HG02610 (cell line): ENCODE measurements at regions not wholly inside any gene's neighbourhood (a gene's known extent, or its start where the extent isn't known, plus 50 kb on each side); places are given as distances from the start of the nearest gene placed in this dataset.

Experiments used
- ATAC-seq: cut with Tn5 transposase; IDR thresholded peaks from one replicate; pipeline ENCODE4 v1.9.1; 2021; ENCODE audit warnings: mild to moderate bottlenecking, moderate library complexity; ENCODE audit not compliant: unreplicated experiment

DNA sequence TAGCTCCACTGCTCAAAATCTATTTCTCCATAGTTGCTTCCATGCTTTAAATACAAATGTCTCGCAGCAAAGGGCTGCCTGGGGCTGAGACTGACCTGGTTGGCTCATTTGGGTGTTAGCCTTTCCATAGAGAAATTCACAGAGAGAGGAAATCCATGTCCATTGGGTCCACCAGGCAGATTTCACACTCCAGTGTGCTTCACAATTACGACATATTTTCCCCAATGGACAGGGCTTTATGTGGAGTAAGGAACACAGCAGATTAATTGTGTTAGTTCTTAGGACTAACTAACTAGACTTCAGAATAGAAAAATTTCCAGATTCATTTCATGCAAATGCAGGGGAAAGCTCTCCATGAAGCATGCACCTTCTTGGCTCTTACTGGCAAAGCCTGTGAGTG is 180.7 kb downstream of the FBXO15 start:
- ATAC-seq, result no peak

DNA sequence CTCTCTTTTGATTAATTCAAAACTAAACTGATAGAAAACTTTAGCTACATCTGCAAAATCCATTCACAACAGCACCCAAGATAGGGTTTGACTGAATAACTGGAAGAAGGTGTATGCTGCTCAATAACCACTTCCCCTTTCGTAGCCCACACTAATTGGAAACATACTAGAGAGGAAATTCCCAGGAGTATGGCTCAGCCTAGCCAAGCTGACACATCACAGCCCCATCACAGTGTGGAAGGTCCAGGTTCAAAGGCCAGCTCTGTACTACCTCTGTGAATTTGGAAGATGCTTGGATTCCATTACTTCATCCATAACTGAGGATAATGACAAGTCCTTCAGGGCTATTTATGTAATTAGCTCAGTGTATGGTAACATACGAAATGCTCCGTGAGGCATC is 185.4 kb downstream of the FBXO15 start:
- peak; percentile 88 for ATAC-seq

DNA sequence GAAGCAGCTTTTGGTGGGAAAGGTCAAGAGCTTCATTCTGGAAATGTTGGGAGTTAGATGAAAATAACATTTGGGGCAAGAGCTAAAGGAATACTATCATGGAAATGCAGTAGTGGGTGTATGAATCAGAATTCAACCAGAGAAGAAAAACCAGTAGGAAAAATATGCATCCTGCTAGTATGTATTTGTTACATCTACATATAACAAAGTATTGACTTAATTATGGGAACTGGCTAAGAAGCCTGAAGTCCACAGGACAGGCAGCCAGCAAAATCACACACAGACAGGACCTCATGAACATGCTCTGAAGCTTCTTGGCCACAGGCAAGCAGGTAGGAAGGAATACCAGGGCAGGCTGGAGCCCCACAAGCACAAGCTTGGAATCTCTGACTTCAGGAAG is 185.8 kb downstream of the FBXO15 start:
- peak; percentile 7 for ATAC-seq

DNA sequence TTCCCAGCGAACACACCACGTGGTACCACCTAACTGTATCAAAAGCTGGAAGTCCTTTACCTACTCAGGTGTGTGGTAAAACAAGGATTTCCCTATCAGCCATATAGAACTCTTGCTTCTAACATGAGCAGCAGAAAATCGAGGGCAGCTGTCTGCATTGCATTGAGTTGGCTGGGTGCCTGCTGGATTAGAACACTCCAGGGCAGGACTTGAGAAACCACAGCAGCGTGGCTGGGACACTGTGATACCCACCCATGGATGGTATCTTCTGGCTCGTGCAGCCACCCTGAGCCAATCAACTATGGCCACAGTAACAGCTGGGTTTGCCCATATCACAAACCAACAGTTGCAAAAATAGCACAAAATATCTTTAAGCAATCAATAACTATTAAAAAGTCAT is 188.3 kb downstream of the FBXO15 start:
- ATAC-seq, result no peak

DNA sequence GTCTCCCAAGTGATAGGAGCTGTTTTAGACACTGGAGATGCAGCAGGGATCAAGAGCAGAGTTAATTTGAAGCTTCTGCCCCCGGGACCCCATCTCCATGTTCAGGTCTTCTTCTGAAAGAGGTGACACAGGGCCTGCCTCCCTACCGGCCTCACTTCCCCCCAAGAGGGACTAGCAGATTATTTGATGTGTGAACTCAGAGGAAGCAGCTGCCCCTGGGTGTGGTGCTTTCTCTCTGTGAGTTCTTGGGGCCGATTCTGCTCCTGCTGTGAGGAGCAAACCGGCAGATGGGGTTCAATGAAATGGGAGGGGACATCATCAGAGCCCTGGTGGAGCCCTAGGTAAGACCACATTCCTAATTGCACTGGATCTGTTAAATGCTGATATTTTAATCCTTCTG is 193.4 kb downstream of the FBXO15 start:
- ATAC-seq, result no peak

DNA sequence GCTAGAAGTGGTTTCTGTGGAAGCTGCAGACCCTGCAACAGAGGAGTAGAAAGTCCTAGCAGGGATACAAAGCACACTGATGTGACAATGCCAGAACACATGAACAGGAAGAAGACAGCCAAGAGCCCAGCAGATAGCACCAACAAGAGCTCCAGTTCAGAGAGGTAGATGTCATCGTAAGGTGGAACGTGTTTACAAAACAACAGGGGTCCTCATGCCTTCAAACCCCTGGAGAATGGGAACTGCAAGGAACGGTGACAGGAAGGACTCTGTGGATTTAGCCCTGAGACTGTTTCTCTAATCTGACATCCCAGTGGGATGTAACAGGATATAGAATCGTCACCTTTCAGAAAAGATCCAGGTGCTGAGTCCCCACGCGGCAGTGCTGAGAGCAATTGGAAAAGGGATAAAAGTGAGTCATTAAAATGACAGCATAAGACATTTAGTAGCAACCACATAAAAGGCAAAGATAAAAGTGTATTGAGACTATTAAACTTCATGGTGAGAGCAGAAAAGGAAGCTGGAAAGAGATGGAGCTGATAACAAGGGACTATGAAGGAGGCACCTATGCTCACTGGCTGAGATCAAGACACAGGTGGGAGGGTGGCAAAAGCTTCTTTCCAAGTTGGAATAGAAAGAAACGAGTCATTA is 195.2 kb downstream of the FBXO15 start:
- ATAC-seq, result no peak

DNA sequence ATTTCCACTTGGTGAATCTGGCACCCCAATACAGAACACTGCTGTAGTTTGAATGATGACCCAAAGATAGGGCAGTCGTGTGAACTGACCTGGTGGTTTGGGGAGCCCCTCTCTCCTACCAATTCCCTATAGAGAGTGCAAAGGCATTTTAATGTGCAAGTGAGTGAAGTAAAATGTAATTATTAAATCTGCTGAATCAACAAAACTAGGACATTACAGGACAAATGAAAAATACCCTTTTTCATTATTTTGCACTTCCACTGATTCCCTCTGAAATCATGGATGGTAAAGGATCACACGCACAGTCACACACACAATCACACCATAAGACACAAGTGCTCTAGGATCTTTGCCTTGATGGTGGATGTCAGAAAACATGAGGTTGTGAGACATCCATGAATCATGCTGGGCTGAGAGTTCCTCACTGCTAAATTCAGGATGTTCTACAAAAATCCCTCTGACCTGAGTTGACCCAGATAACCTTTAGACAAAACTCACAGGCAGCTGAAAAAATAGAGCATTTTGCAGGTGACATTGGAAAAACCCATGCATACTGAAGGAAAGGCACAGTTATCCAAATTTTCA is 197.4 kb downstream of the FBXO15 start:
- ATAC-seq, result no peak

DNA sequence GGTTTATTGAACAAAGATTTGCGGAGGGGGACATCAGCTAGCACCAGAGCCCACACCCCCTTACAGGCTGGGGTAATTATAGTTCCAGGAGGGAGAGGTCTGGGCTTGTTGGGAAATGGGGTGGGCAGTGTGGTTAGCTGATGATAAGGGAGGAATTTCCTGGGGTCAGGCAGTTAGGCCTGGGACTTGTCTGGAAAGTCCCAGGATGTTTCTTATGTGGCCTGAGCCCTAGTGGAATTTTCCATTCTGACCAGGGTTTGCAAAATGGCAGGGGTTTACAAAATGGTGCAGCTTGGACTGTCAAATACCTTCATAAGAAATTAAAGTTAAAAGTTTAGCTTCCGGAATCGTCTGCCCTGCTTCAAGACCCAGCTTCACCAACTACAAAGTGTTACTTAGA is 199.1 kb downstream of the FBXO15 start:
- no peak for ATAC-seq

DNA sequence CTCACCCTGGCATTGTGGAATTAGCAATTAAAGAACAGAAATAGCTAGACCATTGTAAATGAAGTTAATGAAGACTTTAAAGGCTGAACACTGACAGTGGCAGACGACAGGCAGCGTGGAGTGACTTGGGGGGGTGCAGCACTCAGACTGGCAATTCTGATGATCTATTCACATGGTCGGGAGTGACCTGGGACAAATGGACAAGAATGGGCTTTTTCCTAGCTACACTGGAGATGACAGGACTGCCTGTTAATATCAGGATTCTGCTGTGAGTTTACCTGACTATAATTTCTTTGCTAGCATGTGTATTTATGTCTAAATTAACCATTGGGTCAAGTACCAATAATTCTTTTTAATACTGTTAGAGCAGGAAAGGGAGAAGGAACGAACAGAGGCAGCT is 199.6 kb downstream of the FBXO15 start:
- no peak for ATAC-seq

DNA sequence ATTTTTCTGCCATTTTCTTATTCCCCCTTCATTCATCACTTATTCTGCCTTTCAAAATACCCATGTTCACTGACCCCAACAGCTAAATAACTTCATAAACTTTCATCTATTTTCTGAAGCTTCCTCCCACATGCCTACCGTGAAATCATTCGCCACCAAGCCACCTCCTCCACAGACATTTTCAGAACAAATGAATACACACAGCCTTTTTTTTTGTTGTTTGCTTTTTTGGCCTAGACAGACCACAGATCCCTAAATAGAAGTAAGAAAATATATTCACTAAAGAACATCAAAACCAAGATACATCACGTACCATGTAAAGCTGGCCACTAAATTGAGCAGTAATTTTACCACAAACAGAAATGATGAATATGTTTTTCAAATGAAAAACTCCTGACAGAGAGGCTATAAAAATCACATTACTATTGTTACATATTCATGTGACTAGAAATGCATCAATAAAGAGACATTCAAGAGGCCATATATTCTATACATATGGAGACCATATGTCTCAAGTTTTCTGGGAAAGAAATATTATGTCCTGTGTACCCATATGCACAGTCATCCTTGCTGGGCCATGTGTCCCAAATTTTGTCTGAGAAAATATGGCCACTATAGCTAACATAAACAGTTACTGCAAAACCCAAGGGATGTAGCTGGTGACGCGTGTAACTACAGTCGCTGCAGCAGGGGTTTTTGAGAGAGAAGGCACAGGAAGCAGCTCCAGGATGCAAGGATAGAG is 200.3 kb downstream of the FBXO15 start:
- no peak for ATAC-seq

DNA sequence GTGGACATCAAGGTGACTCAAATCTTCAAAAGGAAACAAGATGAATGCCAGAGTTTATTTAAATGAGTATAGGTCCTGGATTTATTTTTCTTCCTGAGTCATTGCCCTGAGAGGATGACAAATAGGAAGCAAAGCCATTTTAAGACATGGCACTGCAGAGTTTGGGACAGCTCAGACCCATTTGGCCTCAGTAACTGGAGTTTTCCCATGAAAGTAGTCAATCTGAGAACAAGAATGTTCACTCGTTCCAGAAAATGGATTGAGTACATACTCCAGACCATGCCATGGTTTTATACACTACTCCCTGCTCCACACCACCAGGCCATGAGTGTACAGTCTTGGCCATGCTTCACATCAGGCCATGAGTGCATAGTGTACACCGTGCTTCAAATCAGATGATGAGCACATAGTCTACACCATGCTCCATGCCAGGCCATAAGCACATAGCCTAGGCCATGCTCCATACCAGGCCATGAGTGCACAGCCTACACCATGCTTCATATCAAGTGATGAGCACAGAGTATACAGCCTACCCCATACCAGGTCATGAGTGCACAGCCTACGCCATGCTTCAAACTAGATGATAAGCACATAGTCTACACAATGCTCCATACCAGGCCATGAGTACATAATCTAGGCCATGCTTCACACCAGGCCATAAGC is 202.4 kb downstream of the FBXO15 start:
- ATAC-seq, result no peak

DNA sequence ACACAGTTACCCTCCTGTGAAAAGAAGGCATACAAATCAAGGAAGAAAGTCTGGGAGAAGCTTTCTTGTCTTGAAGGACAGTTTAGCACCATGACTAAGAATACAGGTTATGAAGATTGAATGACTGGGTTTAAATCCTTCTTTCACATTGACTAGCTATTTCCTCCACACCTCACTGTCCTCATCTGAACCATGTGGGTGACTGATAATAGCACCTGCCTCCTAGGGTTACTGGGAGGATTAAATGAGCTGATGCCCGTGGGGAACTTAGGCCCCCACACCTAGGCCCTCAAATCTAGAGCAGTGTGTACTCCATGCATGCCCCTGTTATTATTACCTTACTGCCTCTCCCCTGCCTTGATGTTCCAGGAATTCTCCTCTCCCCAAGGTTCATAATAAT is 202.9 kb downstream of the FBXO15 start:
- peak; percentile 57 for ATAC-seq

DNA sequence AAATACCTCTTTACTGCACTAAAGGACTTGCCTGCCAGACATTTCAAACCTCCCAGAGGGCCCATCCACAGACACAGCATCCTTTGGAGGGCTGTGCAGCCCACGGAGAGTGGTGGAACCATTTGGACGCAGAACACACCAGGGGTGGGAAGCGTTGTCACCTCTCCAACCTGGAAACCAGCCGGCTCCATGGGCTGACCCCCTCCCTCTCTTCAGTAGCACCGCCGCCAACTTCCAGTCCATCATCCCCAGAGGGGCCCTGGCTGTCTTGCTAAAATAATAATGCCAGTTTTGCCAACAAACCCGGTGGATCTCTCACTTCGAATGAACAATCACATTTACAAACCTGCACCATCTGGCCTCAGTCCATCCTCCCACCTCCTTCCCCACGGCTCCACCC is 203.9 kb downstream of the FBXO15 start:
- ATAC-seq, result no peak

DNA sequence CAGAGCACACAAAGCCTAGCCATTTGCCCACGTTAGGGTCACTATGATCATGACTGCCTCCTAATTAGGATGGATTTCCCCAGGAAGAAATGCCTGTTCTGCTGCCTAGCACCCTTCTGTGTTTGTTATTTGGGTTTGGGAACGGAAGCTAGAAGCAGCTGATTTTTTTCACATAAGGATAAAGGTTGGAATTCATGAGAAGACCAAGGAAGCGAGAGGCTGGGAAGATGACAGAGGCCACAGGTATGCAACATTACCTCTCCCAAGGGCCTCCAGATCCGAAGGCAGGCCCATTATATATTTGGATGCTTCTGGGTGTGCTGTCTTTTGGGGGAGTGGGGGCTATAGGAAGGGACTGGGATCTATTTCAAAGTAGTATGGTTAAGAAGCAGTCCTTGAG is 204.7 kb downstream of the FBXO15 start:
- no peak for ATAC-seq

DNA sequence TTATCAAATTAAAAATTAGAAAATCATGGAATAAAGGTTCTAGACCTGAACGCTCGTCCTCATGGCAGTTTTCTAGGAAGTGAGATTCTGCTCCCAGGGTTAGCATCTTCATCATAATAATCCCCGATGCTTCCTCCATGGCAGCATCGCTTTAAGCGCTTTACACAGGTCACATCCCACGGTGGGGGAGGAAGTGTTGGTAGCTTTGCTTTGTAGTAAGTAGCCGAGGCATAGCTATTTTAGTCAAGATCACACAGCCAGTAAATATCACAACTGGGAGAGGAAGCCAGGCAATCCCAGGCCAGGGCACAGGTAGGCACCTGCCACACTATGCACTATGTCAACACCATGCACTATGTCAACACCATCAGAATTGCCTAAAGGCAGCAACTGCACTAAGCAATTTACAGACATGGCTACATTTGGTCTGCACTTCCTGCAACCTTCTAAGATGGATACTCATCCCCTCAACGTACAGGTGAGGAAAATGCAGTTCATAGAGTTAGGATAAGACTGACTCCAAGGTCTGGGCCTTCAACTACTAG is 205.5 kb downstream of the FBXO15 start:
- no peak for ATAC-seq

DNA sequence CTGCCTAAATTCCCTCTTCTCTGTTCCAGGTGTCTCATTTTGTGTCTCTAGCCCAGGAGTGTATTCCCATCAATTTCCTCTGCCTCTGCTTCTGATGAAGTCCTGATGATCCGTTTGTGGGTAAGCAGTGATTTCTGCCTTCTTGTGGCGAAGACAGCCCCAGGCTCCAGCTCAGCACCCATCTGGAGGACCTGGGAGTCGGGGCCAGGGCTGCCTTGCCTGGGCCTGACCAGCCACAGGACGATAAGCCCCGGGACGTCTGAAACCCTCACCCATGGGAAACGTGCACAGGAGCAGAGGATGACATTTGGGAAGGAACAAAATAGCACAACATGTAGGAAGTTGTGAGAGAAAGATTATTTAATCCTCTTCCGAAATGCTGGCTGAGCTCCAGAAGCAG is 206.9 kb downstream of the FBXO15 start:
- no peak for ATAC-seq

DNA sequence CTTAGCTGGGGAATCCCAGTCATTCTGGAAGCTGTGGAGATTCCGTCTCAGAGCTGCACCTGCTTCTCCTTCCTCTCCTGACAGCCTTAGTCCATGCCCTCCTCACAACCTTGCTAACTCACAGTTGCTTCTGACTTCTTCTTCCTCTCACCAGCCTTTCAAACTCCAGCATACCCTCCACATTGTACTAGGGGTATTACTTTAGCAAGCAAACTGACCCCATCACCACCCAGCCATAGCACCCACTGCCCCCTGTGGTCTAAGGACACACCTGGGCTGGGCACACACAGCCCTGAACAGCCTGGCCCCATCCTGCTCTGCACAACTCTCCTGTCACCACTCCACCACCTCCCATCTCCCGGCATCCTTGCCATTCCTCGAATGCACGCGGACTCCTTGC is 208.2 kb downstream of the FBXO15 start:
- no peak for ATAC-seq

DNA sequence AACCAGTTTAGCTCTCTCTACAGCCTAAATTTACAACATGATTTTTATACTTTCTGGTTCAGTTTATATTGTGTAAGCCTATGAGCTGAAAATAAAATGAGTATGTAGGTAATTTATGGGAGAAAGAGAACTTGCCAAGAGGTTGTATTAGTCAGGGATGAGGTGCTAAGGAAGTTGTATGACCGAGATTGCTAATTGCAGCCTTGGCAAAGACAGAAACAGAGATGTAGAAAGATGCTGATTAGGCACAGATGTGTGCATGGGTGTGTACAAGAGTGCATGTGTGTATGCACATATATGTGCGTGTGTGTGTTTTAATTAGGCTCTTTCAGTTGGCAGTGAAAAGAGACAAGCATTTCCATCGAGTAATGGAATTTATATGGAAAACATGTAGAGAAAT is 213.9 kb downstream of the FBXO15 start:
- ATAC-seq, result no peak

DNA sequence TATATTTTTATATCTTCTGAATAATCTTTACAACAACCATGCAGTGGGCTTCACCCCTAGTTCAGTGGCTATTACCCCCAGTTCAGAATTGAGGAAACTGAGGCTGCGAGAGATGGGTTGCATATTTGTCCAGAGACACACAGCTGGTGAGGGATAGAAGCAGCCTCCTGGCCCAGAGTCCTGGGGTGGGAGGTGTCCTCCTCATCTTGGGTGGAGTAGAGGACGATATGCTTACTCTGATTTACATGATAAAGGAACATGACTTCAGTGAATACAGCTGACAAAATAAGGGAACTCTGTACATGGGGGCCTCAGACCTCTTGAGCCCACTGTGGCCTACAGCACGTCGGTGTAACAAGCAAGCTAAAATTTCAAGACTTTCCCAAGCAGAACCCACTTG is 214.7 kb downstream of the FBXO15 start:
- no peak for ATAC-seq

DNA sequence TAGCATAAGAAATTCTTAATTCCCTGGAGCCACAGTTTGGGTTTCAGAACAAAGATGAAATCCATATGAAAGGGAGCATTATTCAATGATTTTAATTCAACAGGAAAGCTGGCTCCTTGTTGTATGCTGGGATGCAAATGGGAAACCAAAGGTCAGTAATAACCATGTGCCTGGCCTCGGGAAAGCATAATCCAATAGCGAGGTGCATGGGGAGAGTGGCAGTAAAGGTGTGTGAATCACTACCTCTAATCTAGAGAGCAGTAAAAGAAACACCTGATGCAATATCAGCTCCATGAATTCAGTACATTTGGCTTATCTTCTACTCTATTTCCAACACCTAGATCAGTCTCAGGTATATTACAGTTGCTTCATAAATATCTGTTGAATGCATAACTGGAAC is 220.1 kb downstream of the FBXO15 start:
- ATAC-seq, result no peak

DNA sequence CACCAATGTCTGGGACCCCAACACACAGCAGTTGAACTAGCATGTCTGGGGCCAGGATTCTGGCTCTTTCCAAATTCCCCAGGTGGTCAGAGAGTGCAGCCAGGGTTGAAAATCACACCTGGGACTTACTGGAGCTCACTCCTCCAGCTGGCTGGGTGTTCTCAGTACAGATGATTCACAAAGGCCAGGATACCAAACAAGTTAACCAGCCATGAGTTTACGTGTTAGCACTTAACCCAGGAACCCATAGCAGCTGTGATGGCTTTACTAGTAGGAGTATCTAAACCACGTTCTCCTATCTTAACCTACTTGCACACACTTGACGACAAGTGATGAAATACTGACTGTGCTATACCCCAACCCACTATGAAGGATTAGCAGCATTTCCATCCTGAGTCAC is 222.8 kb downstream of the FBXO15 start:
- no peak for ATAC-seq

DNA sequence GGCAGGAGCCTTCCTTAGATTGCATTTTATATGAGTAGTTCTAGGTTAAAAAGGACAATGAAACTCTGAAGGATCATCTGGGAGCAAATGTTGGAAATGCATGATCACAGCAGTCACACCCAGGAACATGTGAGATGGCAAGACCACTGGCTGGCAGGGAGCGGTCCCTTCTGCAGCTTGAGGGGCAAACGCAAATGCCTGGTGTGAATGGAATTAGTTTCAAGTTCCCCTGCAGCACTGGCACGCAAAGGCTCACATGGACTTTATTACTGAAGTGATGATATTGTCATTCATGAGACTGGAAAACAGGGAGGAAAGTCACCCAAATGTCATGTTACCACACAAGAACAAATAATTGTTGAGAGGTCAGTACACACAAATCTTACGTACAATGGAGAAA is 223.3 kb downstream of the FBXO15 start:
- ATAC-seq, result no peak
